GM03348 (cell line): ENCODE measurements at regions not wholly inside any gene's neighbourhood (a gene's known extent, or its start where the extent isn't known, plus 50 kb on each side); places are given as distances from the start of the nearest gene placed in this dataset.

Experiments
- DNase-seq: peaks from one replicate; pipeline ENCODE4 v3.0.0; 2012; ENCODE audit warnings: low spot score

- DNase-seq: no peak
Measured at GRCh38 chr4:11485926-11486325, 57.2 kb upstream of the HS3ST1 start.

GRCh38 chr4:11484531-11484930, 55.8 kb upstream of the HS3ST1 start:
- no peak for DNase-seq

- no peak for DNase-seq
Measured at GRCh38 chr4:11483046-11483445, 54.4 kb upstream of the HS3ST1 start.

GRCh38 chr4:11480683-11481082, 52.0 kb upstream of the HS3ST1 start:
- DNase-seq: no peak
